ENCODE measurements at regions not wholly inside any gene's neighbourhood (a gene's known extent, or its start where the extent isn't known, plus 50 kb on each side); places are given as distances from the start of the nearest gene placed in this dataset.
A peak's percentile ranks its signal among the peaks of the same experiment; 100 is the strongest.

DNA sequence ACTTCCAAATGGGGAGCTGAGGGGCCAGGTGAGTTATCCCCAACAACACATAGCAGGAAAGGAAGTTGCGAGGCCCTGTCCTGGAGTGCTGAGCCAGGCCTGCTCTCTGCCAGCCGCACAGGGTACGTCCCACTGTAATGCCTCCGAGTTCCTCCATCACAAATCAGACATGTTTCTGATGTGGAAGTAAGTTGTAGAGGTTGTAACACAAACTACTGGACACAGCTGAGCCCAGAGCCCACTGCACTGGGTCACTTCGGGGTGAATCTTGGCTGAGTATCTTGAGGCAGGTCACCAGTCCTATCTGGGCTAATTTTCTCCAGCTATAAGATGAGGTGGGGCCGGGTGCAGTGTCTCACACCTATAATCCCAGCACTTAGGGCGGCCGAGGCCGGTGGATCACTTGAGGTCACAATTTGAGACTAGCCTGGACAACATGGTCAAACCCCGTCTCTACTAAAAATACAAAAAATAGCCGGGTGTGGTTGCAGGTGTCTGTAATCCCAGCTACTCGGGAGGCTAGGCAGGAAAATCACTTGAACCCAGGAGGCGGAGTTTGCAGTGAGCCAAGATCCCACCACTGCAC lies 100.8 kb upstream of the CDH5 start:
- DNase-seq (ENCODE audit: low spot score): no peak

- DNase-seq (ENCODE audit: low spot score): no peak
Measured at GRCh38 chr16:66265048-66265415, 101.5 kb upstream of the CDH5 start.

DNA sequence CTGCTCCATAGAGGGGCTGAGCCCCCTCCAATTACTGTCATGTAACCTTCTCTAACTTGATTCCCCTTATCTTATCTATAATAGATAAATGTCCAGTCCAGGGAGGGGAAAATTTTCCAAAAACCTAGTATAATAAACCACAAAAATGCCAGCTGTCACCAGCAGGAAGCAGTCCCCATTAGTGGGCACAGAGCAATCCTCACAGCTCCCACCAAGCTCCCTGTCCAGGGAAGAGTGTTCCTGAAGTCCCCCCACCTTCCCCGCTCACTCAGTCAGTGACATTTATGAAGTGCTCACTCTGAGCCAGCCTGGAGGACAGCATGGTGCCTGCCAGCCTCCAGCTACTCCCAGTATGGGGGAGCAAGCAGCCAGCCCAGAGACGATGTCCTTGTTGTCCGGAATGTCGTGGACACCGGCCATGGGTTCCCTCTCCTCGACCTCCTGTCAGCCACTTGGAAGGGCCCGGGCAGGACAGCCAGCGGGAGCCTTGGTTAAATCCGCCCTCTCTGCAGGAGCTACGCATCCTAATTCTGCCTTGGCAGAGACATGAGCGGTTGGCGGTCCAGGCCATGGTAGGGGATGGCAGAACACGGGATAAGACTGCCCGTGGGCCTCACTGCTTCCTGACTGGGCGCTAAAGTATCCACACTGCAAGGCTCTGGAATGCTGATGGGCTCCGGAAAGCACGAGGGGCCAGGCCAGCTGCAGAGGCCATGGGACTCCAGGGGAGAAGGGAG lies 102.0 kb upstream of the CDH5 start:
- no peak for DNase-seq (ENCODE audit: low spot score)

GRCh38 chr16:66263973-66264310 lies 102.5 kb upstream of the CDH5 start:
- DNase-seq (ENCODE audit: low spot score): no peak

- no peak for DNase-seq (ENCODE audit: low spot score)
Measured at GRCh38 chr16:66263168-66263972, 103.1 kb upstream of the CDH5 start.

GRCh38 chr16:66262253-66263167 lies 104.0 kb upstream of the CDH5 start:
- no peak for DNase-seq (ENCODE audit: low spot score)

- DNase-seq (ENCODE audit: low spot score): no peak
Measured at GRCh38 chr16:66261826-66262225, 104.7 kb upstream of the CDH5 start.

DNA sequence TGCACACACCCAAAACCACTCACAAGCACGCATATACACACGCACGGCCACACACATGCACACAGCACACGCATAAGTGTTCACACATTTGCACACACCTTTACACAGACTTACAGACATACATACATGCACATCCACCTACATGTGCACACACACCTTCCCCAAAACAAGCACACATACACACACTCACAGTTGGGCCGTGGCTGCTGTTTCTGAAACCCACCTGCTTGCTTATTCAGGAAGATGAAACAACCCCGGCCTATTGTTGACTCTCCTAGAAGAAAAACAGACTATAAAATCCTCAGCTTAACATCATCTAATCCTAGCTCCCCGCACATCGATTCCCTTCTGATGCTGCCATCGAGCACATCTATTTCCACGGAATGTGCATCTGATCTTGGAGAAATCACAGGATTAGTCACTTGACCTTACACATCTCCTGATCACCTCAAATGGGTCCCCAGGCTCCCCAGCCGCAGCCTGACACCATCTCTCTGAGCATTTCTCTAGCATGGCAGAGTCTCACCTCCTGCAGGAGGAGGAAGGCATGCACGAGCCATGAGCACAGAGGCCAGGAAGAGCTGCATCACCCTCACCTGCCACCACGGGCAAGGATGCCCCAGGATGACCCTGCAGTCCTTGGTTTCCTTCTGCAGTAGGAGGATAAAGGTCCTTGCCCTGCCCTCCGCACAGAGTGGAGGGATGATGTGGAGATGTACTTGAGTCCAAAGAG lies 105.8 kb upstream of the CDH5 start:
- no peak for DNase-seq (ENCODE audit: low spot score)

DNA sequence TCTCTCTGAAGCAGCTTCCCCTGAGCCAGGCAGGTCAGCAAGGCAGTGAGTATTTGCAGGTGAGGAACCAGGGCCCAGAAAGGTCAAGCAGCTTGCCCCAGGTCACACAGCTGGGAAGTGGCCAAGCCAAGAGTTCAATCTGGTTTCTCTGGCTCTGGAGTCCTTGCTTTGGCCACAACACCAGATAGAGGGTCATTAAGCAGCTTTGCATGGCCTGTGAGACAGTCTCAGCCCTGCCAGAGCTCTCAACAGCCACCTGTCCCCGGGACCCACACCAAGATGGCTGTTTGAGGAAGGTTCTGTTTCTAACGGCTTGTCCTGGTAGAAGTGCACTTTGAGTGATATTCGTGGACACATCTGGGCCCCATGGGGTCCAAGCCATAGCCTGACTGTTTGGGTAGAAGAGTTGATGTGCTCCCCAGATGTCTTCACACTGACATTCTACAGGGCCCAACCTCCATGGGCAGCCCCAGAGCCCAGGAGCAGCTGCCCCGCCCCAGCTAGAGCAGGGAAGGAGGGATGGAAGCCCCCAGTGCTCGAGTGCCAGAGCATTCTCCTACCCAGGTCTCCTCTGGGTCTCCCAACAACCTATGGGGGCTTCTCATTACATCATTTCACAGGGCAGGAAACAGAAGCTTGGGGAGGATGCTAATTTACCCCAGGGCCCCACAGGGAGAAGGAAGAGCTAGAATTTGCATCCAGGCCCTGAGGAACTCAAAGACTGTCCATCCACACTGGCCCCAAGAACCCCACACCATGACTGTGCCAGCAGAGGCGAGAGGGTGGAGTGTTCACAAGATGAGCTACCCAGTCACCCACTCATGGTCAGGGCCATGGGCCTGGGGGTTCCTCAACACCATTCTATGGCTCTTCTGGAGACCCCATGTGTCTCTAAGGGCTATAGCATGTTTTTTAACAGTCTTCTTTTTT lies 107.3 kb upstream of the CDH5 start:
- DNase-seq (ENCODE audit: low spot score): no peak

- no peak for DNase-seq (ENCODE audit: low spot score)
Measured at GRCh38 chr16:66256919-66257318, 109.6 kb upstream of the CDH5 start.

- DNase-seq (ENCODE audit: low spot score): no peak
Measured at GRCh38 chr16:66255647-66256046, 110.8 kb upstream of the CDH5 start.

DNA sequence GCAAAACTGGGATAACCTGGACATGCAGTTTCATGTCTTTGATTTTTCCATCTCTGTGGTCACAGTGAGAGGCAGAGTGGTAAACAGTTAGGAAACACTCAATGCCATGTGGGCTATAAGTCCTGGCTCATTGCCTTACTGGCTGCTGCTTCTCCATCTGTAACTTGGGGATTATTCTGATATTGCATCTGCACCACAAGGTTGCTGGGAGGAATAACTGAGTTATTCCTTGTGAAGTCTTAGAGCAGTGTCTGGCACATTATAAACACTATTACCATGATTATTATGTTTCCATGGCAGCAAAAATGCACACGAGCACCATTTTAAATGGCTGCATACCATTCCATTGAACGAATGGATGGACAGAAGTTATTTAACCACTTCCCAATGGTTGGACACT lies 111.7 kb upstream of the CDH5 start:
- DNase-seq (ENCODE audit: low spot score): no peak

- DNase-seq (ENCODE audit: low spot score): no peak
Measured at GRCh38 chr16:66254106-66254505, 112.4 kb upstream of the CDH5 start.

DNA sequence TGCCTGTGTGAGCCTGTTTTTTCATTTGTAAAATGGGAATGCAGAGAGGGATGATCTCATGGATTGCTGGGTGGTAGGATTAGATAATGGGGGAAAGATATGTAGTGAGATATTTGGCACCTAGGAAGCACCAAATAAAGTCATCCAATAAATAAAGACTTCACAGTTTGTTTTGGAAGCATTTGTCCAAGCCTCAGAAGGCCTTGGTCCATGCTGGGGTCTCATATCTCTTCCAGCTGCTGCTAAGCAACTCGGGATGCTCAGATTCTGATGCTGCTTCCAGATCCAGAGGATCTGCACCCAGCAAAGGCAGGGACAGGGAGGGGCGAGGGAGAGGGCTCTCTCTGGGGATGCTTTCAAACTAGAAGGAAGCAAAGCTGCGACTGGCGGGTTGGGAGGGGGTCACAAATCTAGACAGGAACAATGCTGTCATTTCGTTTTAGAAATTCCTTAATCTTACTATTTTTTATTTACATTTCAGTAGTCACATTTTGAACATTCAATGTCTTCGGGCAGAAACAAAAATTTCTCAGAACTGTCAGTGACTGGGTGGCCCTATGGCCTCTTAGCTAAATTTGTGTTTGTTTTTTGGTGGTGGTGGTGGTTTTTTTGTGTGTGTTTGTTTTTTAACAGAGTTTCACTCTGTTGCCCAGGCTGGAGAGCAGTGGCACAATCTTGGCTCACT lies 114.9 kb upstream of the CDH5 start:
- DNase-seq (ENCODE audit: low spot score): no peak

GRCh38 chr16:66250686-66251431 lies 115.6 kb upstream of the CDH5 start:
- peak; percentile 89 for DNase-seq (ENCODE audit: low spot score)

DNA sequence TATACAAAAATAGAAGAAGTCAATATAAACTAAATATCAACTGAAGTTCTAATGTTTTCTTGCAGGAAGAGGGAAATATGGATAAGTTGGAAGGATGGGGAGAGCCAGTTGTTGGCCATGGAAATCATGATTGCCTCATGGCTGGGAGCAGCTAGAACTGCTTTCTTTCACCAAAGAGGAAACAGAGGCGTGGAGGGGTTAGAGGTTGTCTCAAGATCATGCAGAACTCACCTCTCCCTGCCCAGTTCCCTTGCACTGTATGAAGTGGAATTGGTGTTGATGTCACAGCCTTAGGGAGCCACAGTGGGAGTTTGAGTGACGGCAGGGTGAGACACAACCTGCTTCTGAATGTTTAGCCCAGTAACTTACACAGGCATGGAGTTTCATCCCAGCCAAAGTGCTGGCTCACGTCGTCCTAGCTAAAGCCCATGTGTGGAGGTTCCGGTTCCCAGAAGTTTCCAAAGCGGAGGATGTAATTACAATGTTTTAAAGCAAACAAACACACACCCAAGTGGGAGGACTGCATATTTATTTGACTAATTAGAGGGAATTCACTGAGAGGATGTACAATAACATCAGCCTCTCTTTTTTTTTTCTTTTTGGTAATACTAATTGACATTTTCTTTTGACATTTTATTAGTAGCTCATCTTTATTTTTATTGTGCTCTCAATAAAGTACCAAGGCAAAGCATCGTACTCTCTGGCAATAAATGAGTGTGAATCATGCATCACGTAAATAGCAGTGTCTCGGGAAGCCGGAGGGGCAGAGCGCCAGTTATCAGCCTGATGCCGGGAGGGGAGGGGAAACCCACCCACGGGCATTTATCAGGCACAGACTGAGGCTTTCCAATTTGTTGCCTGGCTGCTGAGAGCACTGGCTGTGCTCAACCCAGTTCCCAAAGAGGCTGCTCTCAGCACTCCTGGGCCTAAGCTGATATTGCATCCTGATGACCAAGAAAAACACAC lies 118.7 kb upstream of the CDH5 start:
- DNase-seq (ENCODE audit: low spot score): no peak

GRCh38 chr16:66245868-66246267 lies 120.6 kb upstream of the CDH5 start:
- no peak for DNase-seq (ENCODE audit: low spot score)

DNA sequence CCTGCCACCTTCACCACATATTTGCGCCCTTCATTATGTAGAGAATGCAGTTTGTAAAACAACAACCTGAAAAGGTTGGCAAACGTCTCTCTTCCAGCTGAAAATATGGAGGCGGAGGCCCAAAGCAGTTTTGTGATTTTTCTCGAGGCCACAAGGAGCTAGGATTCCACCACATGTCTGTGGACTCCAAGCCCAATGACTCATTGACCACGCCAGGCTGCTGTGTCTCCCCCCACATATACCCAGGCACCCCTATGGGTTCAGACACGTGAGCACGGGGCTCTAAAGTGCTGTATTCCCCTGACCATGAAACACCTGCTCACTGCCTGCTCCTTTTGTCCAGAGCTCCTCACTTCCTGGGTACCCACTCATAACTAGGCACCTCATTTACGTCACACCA lies 121.4 kb upstream of the CDH5 start:
- DNase-seq (ENCODE audit: low spot score): no peak
